SK-N-SH (cell line): ENCODE measurements at regions not wholly inside any gene's neighbourhood (a gene's known extent, or its start where the extent isn't known, plus 50 kb on each side); places are given as distances from the start of the nearest gene placed in this dataset.

Source experiments
- CTCF ChIA-PET: fragments of 300-600, 350-600 bp; formaldehyde crosslinking; extraction: SDS; loops from one replicate; lab custom pipeline; 2021; lab: Yijun Ruan, JAX
- POLR2A ChIA-PET: fragments of 350-600 bp; sonication (Branson Sonifier 250); formaldehyde crosslinking; extraction: SDS; loops from one replicate; lab custom pipeline; 2020; ENCODE audit warnings: antibody characterized with exemption, inconsistent platforms; lab: Yijun Ruan, JAX
- DNase-seq: peaks from one replicate; pipeline ENCODE4 v3.0.0; 2012
- H2AFZ ChIP-seq: fragments of 200-600 bp; sonication (generic); 2 replicates; pipeline ENCODE4 v1.8.1; 2016; ENCODE audit warnings: antibody characterized with exemption, mild to moderate bottlenecking, low read depth
- H3F3A ChIP-seq: fragments of 200-600 bp; sonication (generic); replicated peaks from 2 replicates; pipeline ENCODE3; 2016; ENCODE audit warnings: antibody characterized with exemption, mild to moderate bottlenecking; ENCODE audit not compliant: insufficient read depth
- H3K27ac ChIP-seq, 2 experiments: fragments of 200-500 bp in 1 of 2; fragments of 200-600 bp in 1 of 2; sonication (Bioruptor generic) in 1 of 2; sonication (generic), shearing (Covaris generic) in 1 of 2; 2 replicates each; pipeline versions ENCODE4 v1.5.1 to v1.6.1; 2014 to 2016; ENCODE audit warnings: low read depth in 2 of 2, inconsistent platforms in 1 of 2, low read length in 1 of 2, mild to moderate bottlenecking in 1 of 2, mixed read lengths in 1 of 2
- H3K27me3 ChIP-seq: fragments of 200-600 bp; sonication (generic), shearing (Covaris generic); 2 replicates; pipeline ENCODE4 v1.6.1; 2016; ENCODE audit warnings: mixed run types; ENCODE audit not compliant: insufficient read depth
- H3K36me3 ChIP-seq, 2 experiments: fragments of 200-500 bp in 1 of 2; fragments of 200-600 bp in 1 of 2; sonication (Bioruptor generic) in 1 of 2; sonication (generic) in 1 of 2; replicated peaks in 1 of 2; 2 replicates each; pipeline versions ENCODE3 to v1.5.1; 2014 to 2016; ENCODE audit warnings: low read length in 1 of 2, mild to moderate bottlenecking in 1 of 2; ENCODE audit not compliant: insufficient read depth in 2 of 2, control insufficient read depth in 1 of 2
- H3K4me1 ChIP-seq, 2 experiments: fragments of 200-500 bp in 1 of 2; fragments of 200-600 bp in 1 of 2; sonication (Bioruptor generic) in 1 of 2; sonication (generic), shearing (Covaris generic) in 1 of 2; 2 replicates each; pipeline versions ENCODE4 v1.5.1 to v1.6.1; 2014 to 2016; ENCODE audit warnings: low read depth in 1 of 2, low read length in 1 of 2, mixed run types in 1 of 2; ENCODE audit not compliant: insufficient read depth in 2 of 2, control insufficient read depth in 1 of 2
- H3K4me2 ChIP-seq: fragments of 200-600 bp; sonication (generic), shearing (Covaris generic); 2 replicates; pipeline ENCODE4 v1.6.1; 2017; ENCODE audit warnings: mixed run types
- H3K4me3 ChIP-seq, 2 experiments: fragments of 200-500 bp in 1 of 2; fragments of 200-600 bp in 1 of 2; sonication (Bioruptor generic) in 1 of 2; sonication (generic), shearing (Covaris generic) in 1 of 2; 2 replicates each; pipeline versions ENCODE4 v1.5.1 to v1.8.1; 2014 to 2016; ENCODE audit warnings: low read depth in 2 of 2, inconsistent platforms in 1 of 2, low read length in 1 of 2, mild to moderate bottlenecking in 1 of 2, mixed read lengths in 1 of 2, moderate library complexity in 1 of 2
- H3K79me2 ChIP-seq: fragments of 200-600 bp; sonication (generic); 2 replicates; pipeline ENCODE4 v1.8.1; 2017; ENCODE audit warnings: mild to moderate bottlenecking; ENCODE audit not compliant: insufficient read depth
- H3K9ac ChIP-seq: fragments of 200-600 bp; sonication (generic); 2 replicates; pipeline ENCODE4 v1.6.1; 2017; ENCODE audit warnings: mixed run types
- H3K9me2 ChIP-seq: fragments of 200-600 bp; sonication (generic); 2 replicates; pipeline ENCODE4 v1.6.1; 2017; ENCODE audit warnings: mixed run types
- H3K9me3 ChIP-seq: fragments of 200-600 bp; sonication (generic); 2 replicates; pipeline ENCODE4 v1.6.1; 2017; ENCODE audit warnings: mixed run types, mild to moderate bottlenecking, moderate library complexity
- H4K20me1 ChIP-seq: fragments of 200-600 bp; sonication (generic); 2 replicates; pipeline ENCODE4 v1.6.1; 2017; ENCODE audit warnings: mild to moderate bottlenecking, mixed run types; ENCODE audit not compliant: insufficient read depth
- ELF1 ChIP-seq: IDR thresholded peaks from 2 replicates; pipeline ENCODE4 v1.4.0; 2012
- FOXM1 ChIP-seq: IDR thresholded peaks from 2 replicates; pipeline ENCODE4 v1.4.0; 2012; ENCODE audit warnings: low read depth, mild to moderate bottlenecking
- GATA2 ChIP-seq: sonication (generic); formaldehyde crosslinking; IDR thresholded peaks from 2 replicates; pipeline ENCODE4 v1.5.0; 2020; ENCODE audit warnings: mild to moderate bottlenecking, missing genetic modification reagents
- MEF2A ChIP-seq: IDR thresholded peaks from 2 replicates; pipeline ENCODE4 v1.4.0; 2012; ENCODE audit warnings: low read depth, borderline replicate concordance
- MXI1 ChIP-seq: IDR thresholded peaks from 2 replicates; pipeline ENCODE4 v1.6.1; 2012; ENCODE audit warnings: mild to moderate bottlenecking, low read depth, low read length, improper control_type of control experiment
- NFIC ChIP-seq: IDR thresholded peaks from 2 replicates; pipeline ENCODE4 v1.4.0; 2012; ENCODE audit warnings: borderline replicate concordance
- NRF1 ChIP-seq: IDR thresholded peaks from 2 replicates; pipeline ENCODE4 v1.6.1; 2012; ENCODE audit warnings: low read depth, mild to moderate bottlenecking, low read length
- POLR2AphosphoS5 ChIP-seq: IDR thresholded peaks from 2 replicates; pipeline ENCODE4 v1.6.1; 2012; ENCODE audit warnings: low read depth, low read length
- RAD21 ChIP-seq: IDR thresholded peaks from 2 replicates; pipeline ENCODE4 v1.6.1; 2012; ENCODE audit warnings: mild to moderate bottlenecking, low read length
- RFX5 ChIP-seq: IDR thresholded peaks from 2 replicates; pipeline ENCODE4 v1.6.1; 2012; ENCODE audit warnings: mild to moderate bottlenecking, improper control_type of control experiment, low read length
- TF ChIP-seq, protein P1 (sequence below): IDR thresholded peaks from 2 replicates; pipeline ENCODE4 v1.6.1; 2012; ENCODE audit warnings: mild to moderate bottlenecking, low read depth, low read length, moderate library complexity
- TF ChIP-seq, protein P2 (sequence below): fragments of 150-350 bp; IDR thresholded peaks from 2 replicates; pipeline ENCODE4 v1.6.1; 2016; ENCODE audit warnings: mild to moderate bottlenecking, low read depth, low read length
- TF ChIP-seq, protein P3 (sequence below): fragments of 200-600 bp; sonication (generic); IDR thresholded peaks from 2 replicates; pipeline ENCODE4 v1.6.1; 2017; ENCODE audit warnings: antibody characterized with exemption, mild to moderate bottlenecking, moderate library complexity

DNA sequence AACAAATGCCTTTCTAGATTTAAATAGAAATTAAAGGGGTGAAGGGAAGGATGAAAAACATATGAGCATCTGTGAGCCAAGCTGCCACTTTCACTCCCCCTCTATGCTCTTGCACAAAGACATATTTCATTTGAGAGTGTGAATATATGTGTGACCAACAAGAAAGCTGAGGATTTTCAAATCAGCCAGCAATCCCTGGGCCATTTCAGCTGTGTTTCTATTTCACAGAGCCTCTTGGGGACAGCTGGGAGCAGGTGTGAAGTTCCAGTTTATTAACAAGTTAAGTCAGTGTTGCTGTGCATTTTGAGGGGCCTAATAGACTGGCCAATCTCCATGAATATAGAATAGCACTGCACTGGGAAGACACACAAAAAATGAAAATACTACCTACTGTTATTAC is 248.7 kb upstream of the RGMB start:
- DNase-seq: no peak
- Histone ChIP-seq H3K27me3 (no peaks in the 10 kb centered on the region), H3K4me1 (no peaks in the 10 kb centered on the region), H3K27ac (no peak overlapping the region), H3K36me3 (no peaks in the 10 kb centered on the region), H3K79me2 (no peaks in the 10 kb centered on the region), H3K9ac (no peak overlapping the region), H3K9me3 (no peaks in the 10 kb centered on the region), H3K4me3 (no peak overlapping the region), H3K9me2 (no peaks in the 10 kb centered on the region), H3K4me2 (no peak overlapping the region), H4K20me1 (no peaks in the 10 kb centered on the region)
- POLR2A ChIA-PET: no interaction called here
- CTCF ChIA-PET: no interaction called here
- TF ChIP-seq GATA2 (CRISPR knock-in tag) (no peak), NRF1 (no peak), NFIC (no peak), MXI1 (no peak), ELF1 (no peak), MEF2A (no peak)
- TF ChIP-seq, protein P1, sequence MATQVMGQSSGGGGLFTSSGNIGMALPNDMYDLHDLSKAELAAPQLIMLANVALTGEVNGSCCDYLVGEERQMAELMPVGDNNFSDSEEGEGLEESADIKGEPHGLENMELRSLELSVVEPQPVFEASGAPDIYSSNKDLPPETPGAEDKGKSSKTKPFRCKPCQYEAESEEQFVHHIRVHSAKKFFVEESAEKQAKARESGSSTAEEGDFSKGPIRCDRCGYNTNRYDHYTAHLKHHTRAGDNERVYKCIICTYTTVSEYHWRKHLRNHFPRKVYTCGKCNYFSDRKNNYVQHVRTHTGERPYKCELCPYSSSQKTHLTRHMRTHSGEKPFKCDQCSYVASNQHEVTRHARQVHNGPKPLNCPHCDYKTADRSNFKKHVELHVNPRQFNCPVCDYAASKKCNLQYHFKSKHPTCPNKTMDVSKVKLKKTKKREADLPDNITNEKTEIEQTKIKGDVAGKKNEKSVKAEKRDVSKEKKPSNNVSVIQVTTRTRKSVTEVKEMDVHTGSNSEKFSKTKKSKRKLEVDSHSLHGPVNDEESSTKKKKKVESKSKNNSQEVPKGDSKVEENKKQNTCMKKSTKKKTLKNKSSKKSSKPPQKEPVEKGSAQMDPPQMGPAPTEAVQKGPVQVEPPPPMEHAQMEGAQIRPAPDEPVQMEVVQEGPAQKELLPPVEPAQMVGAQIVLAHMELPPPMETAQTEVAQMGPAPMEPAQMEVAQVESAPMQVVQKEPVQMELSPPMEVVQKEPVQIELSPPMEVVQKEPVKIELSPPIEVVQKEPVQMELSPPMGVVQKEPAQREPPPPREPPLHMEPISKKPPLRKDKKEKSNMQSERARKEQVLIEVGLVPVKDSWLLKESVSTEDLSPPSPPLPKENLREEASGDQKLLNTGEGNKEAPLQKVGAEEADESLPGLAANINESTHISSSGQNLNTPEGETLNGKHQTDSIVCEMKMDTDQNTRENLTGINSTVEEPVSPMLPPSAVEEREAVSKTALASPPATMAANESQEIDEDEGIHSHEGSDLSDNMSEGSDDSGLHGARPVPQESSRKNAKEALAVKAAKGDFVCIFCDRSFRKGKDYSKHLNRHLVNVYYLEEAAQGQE: no peak
- TF ChIP-seq, all 33 proteins: peak for 0
- Histone ChIP-seq H3F3A (no peaks in the 10 kb centered on the region), H2AFZ (no peak overlapping the region)

DNA sequence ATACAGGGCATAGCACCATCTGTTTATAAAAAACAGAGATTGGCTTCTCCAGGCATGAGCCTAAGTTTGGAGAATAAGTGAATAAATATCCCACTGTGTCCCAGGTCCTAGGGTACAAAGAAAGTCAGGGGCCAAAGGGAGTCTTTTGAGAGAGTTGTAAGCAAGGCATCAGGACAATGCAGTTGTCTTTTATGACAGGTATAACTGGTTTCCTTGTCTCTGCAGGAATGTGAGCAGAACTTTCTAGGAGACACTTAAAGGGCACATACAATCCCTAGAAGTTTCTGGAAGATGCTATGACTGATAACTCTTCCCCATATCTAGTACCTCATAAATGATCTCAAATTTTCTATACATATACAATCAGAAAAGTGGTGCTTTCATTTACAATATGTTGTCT is 245.6 kb upstream of the RGMB start:
- Histone ChIP-seq H3K9ac (no peak overlapping the region), H2AFZ (no peak overlapping the region), H3K27ac (no peak overlapping the region), H3F3A (no peaks in the 10 kb centered on the region), H3K4me1 (no peaks in the 10 kb centered on the region), H4K20me1 (no peaks in the 10 kb centered on the region), H3K9me2 (no peaks in the 10 kb centered on the region), H3K4me3 (no peak overlapping the region), H3K9me3 (no peaks in the 10 kb centered on the region), H3K4me2 (no peak overlapping the region), H3K36me3 (no peaks in the 10 kb centered on the region), H3K27me3 (no peaks in the 10 kb centered on the region), H3K79me2 (no peaks in the 10 kb centered on the region)
- TF ChIP-seq GATA2 (CRISPR knock-in tag): no peak
- TF ChIP-seq, protein P2, sequence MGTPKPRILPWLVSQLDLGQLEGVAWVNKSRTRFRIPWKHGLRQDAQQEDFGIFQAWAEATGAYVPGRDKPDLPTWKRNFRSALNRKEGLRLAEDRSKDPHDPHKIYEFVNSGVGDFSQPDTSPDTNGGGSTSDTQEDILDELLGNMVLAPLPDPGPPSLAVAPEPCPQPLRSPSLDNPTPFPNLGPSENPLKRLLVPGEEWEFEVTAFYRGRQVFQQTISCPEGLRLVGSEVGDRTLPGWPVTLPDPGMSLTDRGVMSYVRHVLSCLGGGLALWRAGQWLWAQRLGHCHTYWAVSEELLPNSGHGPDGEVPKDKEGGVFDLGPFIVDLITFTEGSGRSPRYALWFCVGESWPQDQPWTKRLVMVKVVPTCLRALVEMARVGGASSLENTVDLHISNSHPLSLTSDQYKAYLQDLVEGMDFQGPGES: no peak
- TF ChIP-seq RFX5: no peak
- no peak for TF ChIP-seq POLR2AphosphoS5
- TF ChIP-seq FOXM1: no peak
- TF ChIP-seq RAD21: no peak
- TF ChIP-seq, protein P3, sequence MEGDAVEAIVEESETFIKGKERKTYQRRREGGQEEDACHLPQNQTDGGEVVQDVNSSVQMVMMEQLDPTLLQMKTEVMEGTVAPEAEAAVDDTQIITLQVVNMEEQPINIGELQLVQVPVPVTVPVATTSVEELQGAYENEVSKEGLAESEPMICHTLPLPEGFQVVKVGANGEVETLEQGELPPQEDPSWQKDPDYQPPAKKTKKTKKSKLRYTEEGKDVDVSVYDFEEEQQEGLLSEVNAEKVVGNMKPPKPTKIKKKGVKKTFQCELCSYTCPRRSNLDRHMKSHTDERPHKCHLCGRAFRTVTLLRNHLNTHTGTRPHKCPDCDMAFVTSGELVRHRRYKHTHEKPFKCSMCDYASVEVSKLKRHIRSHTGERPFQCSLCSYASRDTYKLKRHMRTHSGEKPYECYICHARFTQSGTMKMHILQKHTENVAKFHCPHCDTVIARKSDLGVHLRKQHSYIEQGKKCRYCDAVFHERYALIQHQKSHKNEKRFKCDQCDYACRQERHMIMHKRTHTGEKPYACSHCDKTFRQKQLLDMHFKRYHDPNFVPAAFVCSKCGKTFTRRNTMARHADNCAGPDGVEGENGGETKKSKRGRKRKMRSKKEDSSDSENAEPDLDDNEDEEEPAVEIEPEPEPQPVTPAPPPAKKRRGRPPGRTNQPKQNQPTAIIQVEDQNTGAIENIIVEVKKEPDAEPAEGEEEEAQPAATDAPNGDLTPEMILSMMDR: no peak
- no peak for DNase-seq
- CTCF ChIA-PET: no interaction called here
- POLR2A ChIA-PET: no interaction called here
